Smooth muscle cell (in vitro differentiated cells): ENCODE measurements at regions not wholly inside any gene's neighbourhood (a gene's known extent, or its start where the extent isn't known, plus 50 kb on each side); places are given as distances from the start of the nearest gene placed in this dataset.

Source experiments
- DNase-seq: peaks from one replicate; lab custom pipeline; 2025; ENCODE audit not compliant: unreplicated experiment; lab: John Stamatoyannopoulos, UW
- H2AFZ ChIP-seq: fragments of 200-600 bp; sonication (generic); 2 replicates; pipeline ENCODE4 v1.6.0; 2016; ENCODE audit warnings: antibody characterized with exemption, low read depth, mild to moderate bottlenecking
- H3F3A ChIP-seq: fragments of 200-600 bp; sonication (generic); 2 replicates; pipeline ENCODE4 v1.6.0; 2017; ENCODE audit warnings: antibody characterized with exemption, low read depth
- H3K27ac ChIP-seq: fragments of 200-600 bp; sonication (generic); 2 replicates; pipeline ENCODE4 v1.5.1; 2016; ENCODE audit warnings: low read depth, mild to moderate bottlenecking
- H3K27me3 ChIP-seq: fragments of 200-600 bp; sonication (generic); 2 replicates; pipeline ENCODE4 v1.6.1; 2016; ENCODE audit warnings: low read depth, mild to moderate bottlenecking
- H3K36me3 ChIP-seq: fragments of 200-600 bp; sonication (generic); 2 replicates; pipeline ENCODE4 v1.5.1; 2016; ENCODE audit warnings: low read depth
- H3K4me1 ChIP-seq: fragments of 200-600 bp; sonication (generic); 2 replicates; pipeline ENCODE4 v1.5.1; 2016; ENCODE audit warnings: low read depth
- H3K4me2 ChIP-seq: fragments of 200-600 bp; sonication (generic); 2 replicates; pipeline ENCODE4 v1.6.0; 2016; ENCODE audit warnings: mild to moderate bottlenecking
- H3K4me3 ChIP-seq: fragments of 200-600 bp; sonication (generic); 2 replicates; pipeline ENCODE4 v1.5.1; 2016; ENCODE audit warnings: mild to moderate bottlenecking
- H3K79me2 ChIP-seq: fragments of 200-600 bp; sonication (generic); 2 replicates; pipeline ENCODE4 v1.6.0; 2016; ENCODE audit warnings: low read depth, mild to moderate bottlenecking
- H3K9ac ChIP-seq: fragments of 200-600 bp; sonication (generic); 2 replicates; pipeline ENCODE4 v1.6.0; 2016; ENCODE audit warnings: low read depth
- H3K9me3 ChIP-seq: fragments of 200-600 bp; sonication (generic); replicated peaks from 2 replicates; pipeline ENCODE4 v1.5.1; 2016; ENCODE audit warnings: low read depth
- H4K20me1 ChIP-seq: fragments of 200-600 bp; sonication (generic); 2 replicates; pipeline ENCODE4 v1.6.0; 2016; ENCODE audit warnings: low read depth
- WGBS: methylation state at CpG from one replicate; pipeline ENCODE4 v1.1.7; 2016; ENCODE audit warnings: low lambda C conversion rate; 5-methylcytosine and 5-hydroxymethylcytosine counted together
- TF ChIP-seq, protein P1 (sequence below): fragments of 200-600 bp; sonication (generic); IDR thresholded peaks from 2 replicates; pipeline ENCODE4 v1.5.1; 2017; ENCODE audit warnings: borderline replicate concordance, mild to moderate bottlenecking, antibody characterized with exemption; ENCODE audit not compliant: insufficient read depth, poor library complexity, severe bottlenecking

DNA sequence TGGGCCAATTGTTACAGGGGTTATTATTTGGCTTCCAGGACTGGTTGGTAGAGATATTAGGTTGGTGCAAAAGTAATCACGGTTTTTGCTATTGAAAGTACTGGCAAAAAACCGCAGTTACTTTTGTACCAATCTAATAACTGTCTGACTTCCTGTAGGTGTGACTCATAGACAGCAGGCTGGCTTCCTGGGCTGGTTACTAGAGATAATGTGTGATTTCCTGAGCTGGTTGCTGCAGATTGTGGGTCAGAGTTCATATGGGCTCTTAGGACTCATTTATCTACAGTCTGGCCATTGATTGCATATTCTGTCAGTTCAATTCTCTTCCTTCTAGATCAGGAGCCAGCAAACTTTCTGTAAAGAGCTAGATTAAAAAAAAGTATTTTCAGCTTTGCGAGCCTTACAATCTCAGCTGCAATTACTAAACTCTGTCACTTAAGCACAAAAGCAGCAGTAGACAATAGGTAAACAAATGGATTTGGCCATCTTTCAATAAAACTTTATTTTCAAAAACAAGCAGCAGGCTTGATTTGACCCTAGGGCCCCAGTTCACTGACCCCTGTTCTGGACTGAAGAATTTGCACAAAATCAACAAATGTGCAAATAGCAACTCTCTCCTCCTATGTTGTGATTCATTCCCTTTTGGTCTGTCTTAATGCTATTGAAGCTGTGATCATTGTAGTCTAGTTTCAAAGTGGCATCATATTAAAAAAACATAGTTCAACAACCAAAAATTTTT lies 50.8 kb upstream of the BOD1L1 start:
- Histone ChIP-seq H4K20me1 (no peaks in the 10 kb centered on the region), H3K27me3 (no peaks in the 10 kb centered on the region), H3K4me1 (no peaks in the 10 kb centered on the region), H3K4me2 (no peak overlapping the region), H3K4me3 (no peak overlapping the region), H3K9me3 (no peaks in the 10 kb centered on the region), H3K9ac (no peak overlapping the region), H3K27ac (no peak overlapping the region), H3K36me3 (no peaks in the 10 kb centered on the region), H2AFZ (no peak overlapping the region), H3K79me2 (no peaks in the 10 kb centered on the region), H3F3A (no peaks in the 10 kb centered on the region)
- WGBS = 93% methylated on average over 3 of the region's 3 CpGs
- TF ChIP-seq, protein P1, sequence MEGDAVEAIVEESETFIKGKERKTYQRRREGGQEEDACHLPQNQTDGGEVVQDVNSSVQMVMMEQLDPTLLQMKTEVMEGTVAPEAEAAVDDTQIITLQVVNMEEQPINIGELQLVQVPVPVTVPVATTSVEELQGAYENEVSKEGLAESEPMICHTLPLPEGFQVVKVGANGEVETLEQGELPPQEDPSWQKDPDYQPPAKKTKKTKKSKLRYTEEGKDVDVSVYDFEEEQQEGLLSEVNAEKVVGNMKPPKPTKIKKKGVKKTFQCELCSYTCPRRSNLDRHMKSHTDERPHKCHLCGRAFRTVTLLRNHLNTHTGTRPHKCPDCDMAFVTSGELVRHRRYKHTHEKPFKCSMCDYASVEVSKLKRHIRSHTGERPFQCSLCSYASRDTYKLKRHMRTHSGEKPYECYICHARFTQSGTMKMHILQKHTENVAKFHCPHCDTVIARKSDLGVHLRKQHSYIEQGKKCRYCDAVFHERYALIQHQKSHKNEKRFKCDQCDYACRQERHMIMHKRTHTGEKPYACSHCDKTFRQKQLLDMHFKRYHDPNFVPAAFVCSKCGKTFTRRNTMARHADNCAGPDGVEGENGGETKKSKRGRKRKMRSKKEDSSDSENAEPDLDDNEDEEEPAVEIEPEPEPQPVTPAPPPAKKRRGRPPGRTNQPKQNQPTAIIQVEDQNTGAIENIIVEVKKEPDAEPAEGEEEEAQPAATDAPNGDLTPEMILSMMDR = no peak
- DNase-seq = no peak

DNA sequence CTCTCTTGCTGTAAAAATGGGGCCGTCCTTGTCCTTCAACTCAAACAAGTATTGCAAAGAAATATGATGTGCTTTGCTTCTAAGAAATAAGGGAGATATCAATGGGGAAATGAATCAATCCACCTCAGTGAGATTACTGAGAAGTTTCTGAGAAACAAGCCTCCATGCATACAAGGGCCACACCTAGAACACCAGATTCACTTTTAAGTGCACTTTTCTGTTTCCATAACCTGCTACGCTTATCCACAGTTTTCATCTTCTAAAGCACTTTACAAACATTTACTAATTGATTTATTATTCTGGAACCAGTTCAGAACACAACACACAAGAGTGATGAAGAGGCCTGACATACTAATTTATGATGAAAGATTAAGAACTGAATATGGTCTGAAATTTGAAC lies 54.0 kb upstream of the BOD1L1 start:
- H3K9ac ChIP-seq = no peak overlapping the region

DNA sequence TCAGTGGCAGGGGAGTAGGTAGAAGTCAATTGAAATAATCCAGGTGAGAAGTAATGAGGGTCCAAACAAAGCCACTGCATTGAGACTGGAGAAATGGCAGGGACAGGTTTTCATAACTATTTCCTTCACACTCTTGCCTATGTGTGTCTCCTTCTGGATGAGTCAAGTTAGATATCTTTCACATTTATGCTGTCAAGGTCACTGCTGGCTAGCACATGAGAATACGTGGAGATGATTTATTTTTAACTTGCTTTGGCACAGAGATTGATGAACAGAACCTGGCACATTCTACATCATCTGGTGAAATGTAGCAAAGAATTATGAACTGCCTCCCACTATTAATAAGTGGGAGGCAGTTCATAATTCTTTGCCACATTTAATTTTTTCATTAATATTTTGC lies 66.7 kb upstream of the BOD1L1 start:
- TF ChIP-seq, protein P1 = no peak
- no peak for DNase-seq
- Histone ChIP-seq H2AFZ (no peak overlapping the region), H3K4me3 (no peak overlapping the region), H3K4me1 (no peaks in the 10 kb centered on the region), H3K9ac (no peak overlapping the region), H3K27ac (no peak overlapping the region), H3K79me2 (no peaks in the 10 kb centered on the region), H3K27me3 (no peaks in the 10 kb centered on the region), H3K36me3 (no peaks in the 10 kb centered on the region), H3K4me2 (no peak overlapping the region), H3K9me3 (no peaks in the 10 kb centered on the region), H4K20me1 (no peaks in the 10 kb centered on the region), H3F3A (no peaks in the 10 kb centered on the region)
- WGBS = 90% methylated on average over 1 of the region's 1 CpG

More for the DNA sequence above, 54.0 kb upstream of the BOD1L1 start:
- TF ChIP-seq, protein P1 = no peak
- Histone ChIP-seq H3K4me2 (no peak overlapping the region), H3K27me3 (no peaks in the 10 kb centered on the region), H3F3A (no peaks in the 10 kb centered on the region), H3K36me3 (no peaks in the 10 kb centered on the region), H3K4me1 (no peaks in the 10 kb centered on the region), H3K4me3 (no peak overlapping the region), H3K79me2 (no peaks in the 10 kb centered on the region), H3K27ac (no peak overlapping the region), H4K20me1 (no peaks in the 10 kb centered on the region), H2AFZ (no peak overlapping the region), H3K9me3 (peaks cover 2% of the 10 kb centered on the region)
- no peak for DNase-seq
- WGBS = 93% methylated on average over 2 of the region's 2 CpGs

DNA sequence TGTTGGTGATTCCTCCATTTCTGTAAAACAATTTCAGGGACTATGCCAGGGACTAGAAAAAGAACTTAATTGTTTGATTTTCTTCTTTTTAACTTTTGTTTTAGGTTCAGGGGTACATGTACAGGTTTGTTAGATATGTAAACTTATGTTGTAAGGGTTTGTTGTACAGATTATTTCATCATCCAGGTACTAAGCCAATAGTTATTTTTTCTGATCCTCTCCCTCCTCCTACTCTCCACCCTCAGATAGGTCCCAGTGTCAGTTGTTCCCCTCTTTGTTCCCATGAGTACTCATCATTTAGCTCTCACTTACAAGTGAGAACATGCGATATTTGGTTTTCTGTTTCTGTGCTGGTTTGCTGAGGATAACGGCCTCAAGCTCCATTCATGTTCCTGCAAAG lies 70.8 kb upstream of the BOD1L1 start:
- H2AFZ ChIP-seq = no peak overlapping the region
- no peak overlapping the region for H3K9ac ChIP-seq
- no peak overlapping the region for H3K4me3 ChIP-seq
- H3K27me3 ChIP-seq = no peaks in the 10 kb centered on the region
- H3F3A ChIP-seq = no peaks in the 10 kb centered on the region
- no peaks in the 10 kb centered on the region for H3K79me2 ChIP-seq
- H3K36me3 ChIP-seq = no peaks in the 10 kb centered on the region
- DNase-seq = no peak
- H3K9me3 ChIP-seq = no peaks in the 10 kb centered on the region
- no peaks in the 10 kb centered on the region for H4K20me1 ChIP-seq
- H3K4me2 ChIP-seq = no peak overlapping the region
- no peaks in the 10 kb centered on the region for H3K4me1 ChIP-seq
- H3K27ac ChIP-seq = no peak overlapping the region
- TF ChIP-seq, protein P1 = no peak
- 93% methylated on average over 2 of the region's 2 CpGs for WGBS
